NCI-H2196 (cell line): ENCODE measurements at regions not wholly inside any gene's neighbourhood (a gene's known extent, or its start where the extent isn't known, plus 50 kb on each side); places are given as distances from the start of the nearest gene placed in this dataset.

ENCODE experiments used
- DNase-seq: peaks from one replicate; lab custom pipeline; 2025; ENCODE audit not compliant: unreplicated experiment; lab: John Stamatoyannopoulos, UW

- DNase-seq = no peak
These were observed 324.6 kb downstream of the MID1IP1 start for GRCh38 chrX:39125834-39126233.

GRCh38 chrX:39133971-39134370 lies 332.7 kb downstream of the MID1IP1 start:
- peak; percentile 3 for DNase-seq

GRCh38 chrX:39137363-39137954 lies 336.2 kb downstream of the MID1IP1 start:
- DNase-seq = no peak

DNA sequence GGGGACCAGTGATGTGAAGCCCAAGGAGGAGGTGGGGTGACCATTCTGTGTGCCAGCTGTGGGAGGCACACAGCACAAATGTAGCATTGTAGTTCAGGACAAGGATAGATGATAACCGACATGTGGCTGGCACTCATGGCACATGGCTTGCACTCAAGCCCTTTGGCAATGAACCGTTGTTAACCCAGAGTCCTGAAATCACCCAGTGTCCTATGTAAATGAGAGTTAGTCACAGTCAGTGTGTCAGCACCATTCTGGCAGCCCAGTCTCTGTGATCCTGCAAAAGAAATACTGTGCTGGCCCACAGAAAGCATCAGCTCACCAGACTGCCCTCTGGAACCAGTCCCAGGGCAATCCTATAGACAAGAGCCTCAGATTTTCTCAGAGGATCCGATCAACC lies 339.3 kb downstream of the MID1IP1 start:
- DNase-seq = no peak

DNA sequence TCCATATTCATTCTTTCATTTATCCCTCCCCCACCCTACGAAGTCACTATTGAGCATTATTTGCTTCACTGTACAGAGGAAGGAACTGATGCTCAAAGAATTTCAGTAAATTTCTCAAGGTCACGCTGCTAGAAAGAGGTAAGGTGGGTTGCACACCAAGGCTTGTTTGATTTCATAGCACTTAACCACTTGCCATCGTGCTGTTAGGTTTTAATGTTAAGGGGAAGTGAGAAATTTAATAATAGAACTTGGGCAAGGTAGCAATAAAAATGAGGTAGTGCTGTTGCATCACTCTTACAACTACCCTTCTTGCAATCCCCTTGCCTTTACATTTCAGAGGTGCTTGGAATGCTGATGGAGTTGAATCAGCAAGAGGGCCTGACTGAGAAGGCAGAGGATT lies 343.1 kb downstream of the MID1IP1 start:
- no peak for DNase-seq

DNA sequence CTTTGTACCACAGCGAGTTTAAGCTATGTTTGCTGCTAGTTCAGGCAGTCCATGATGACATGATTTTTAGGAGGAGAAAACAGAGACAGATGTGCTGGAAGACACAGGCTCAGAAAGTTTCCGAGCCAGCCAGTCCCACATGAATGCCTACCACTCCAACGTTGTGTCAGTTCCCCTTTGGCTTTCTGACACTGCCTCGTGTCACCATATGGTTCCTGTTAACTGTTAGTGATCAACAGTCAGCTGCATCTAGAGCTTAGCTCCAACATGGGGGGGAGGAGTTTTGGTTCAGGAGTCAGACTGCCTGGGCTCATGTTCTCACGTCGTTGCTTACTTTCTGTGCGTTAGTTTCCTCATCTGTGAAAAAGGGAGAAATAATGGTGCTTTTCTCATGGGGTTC lies 343.7 kb downstream of the MID1IP1 start:
- no peak for DNase-seq

DNA sequence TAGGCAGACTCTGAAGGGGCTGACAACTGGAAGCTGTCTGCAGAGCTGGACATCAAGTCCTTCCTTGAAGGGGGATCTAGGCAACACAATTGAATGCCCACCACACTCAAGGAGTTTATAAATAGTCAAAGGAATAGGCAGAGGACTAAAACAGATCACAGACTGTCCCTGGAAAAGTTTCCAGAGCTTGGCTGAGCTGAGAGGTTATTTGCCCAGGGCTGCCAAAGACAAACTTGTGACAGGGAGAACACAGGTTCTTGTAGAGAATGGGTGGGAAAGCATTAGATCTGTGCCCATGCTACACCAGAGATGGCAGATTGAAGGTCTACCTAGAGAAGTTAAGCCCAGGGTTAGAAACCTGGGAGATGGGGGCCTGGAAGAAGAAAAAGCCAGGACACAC lies 344.6 kb downstream of the MID1IP1 start:
- no peak for DNase-seq

- DNase-seq = peak; percentile 39
These were observed 348.5 kb downstream of the MID1IP1 start for GRCh38 chrX:39149761-39150160.

- no peak for DNase-seq
These were observed 349.0 kb downstream of the MID1IP1 start for GRCh38 chrX:39150220-39150619.

GRCh38 chrX:39150621-39151020 lies 349.4 kb downstream of the MID1IP1 start:
- no peak for DNase-seq

DNA sequence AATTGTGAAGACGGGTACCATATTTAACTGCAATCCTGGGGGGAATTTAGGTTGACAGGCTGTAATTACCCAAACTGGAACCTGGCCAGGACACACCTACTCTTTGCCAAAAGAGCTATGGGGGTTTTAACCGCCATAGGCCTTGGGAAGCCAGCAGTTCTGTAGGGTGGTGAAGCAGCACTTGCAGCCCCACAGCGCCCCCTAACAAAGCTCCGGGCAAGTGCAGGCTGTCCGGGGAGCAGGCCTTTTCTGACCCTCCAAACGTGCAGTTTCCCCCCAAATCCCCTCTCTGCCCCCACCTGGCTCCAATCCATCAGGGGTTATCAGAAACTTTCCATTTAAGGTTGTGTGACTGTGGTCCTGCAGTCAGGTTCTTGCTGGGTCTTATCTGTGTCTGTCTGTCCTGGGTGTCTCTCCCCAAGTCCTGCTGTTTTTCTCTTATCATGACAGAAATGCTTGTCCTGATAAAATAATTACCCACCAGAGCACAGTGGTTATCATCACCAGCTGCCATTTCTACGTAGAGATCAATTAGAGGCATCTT lies 350.9 kb downstream of the MID1IP1 start:
- no peak for DNase-seq

GRCh38 chrX:39156051-39156450 lies 354.8 kb downstream of the MID1IP1 start:
- DNase-seq = no peak

GRCh38 chrX:39157006-39157405 lies 355.7 kb downstream of the MID1IP1 start:
- DNase-seq = no peak

DNA sequence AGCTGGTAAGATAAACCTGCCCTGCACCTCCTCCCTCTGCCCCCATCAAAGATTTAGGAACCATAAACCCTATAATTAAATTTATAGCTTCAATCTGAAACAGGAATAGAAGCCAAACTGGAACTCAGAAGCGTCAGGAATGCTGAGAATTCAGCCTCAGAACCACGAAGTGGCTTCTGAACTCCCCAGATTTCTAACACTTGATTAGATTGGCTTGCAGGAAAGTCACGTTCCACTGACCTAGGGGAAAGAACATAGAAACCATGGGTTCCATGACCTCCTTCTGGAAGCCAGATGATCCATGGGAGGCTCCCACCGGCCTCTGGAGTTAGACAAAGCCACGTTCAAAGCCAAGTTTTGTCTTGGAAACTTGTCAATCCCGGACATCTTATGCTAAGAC lies 356.5 kb downstream of the MID1IP1 start:
- no peak for DNase-seq

DNA sequence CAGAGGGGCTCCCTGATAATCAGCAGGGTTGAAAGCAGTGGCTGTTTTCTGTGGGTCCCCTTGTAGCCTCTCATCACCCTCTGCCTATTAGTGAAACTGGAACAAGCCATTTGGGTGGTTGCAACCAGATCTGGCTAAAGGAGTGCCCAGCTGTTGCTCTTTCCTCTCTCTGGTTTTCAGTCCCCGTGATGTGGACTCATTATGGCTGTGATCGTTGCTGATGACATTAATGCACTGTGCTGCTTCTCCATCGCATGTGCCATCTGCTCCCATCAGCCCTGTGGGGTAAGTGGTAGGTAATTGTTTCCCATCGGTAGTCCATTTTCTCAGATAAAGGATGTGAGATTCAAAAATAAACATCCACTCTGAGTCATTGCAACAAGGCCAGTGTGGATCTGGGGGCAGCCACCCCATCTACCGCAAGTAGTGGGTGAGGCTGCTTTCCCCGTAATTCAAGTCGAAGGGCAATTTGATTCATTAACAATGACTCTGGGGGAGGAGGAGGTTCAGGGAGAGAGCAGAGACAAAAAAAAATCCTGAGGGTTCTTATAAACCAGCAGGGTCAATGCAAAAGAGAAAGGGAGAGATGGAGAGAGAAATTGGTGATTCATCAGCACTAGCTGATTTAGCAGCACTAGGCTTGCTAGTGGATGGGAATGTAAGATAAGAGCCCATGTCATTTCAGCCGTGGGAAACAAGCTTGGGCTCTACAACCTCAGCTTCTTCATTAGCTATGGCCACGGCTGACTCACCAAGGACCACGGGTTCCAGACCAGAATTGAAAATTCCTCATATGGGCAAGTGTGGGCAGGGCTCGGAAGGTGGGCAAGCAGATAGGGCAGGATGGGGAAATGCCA lies 357.8 kb downstream of the MID1IP1 start:
- no peak for DNase-seq

- DNase-seq = no peak
These were observed 358.8 kb downstream of the MID1IP1 start for GRCh38 chrX:39159921-39160507.

DNA sequence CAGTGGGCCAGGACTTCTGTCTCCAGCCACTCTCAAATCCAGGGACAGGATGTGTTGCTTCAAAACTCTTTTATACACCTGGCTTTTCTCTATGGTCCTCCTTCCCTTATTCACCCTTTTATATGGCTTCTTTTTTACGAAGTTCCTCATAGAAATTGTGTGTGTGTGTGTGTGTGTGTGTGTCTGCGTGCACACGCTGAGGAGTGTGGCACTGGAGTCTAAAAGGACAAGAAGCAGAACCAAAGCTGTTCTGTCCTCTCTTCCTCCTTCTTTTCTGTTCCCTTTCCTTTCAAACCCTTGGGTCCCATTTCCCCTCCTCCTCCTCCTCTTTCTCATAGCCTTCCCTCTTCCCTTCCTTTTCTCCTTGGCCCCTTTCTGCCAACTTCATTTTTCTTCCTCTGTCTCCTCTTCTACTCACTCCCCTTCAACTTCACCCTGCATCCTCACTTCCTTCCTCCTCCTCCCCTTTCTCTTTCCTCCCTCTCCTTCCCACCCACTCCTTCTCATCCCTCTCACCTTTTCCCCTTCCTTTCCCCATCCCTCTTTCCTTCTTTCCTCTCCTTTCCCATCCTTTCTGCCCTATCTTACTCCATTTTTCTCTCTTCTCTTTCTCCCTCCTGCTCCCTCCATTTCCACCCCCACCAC lies 360.5 kb downstream of the MID1IP1 start:
- DNase-seq = no peak

DNA sequence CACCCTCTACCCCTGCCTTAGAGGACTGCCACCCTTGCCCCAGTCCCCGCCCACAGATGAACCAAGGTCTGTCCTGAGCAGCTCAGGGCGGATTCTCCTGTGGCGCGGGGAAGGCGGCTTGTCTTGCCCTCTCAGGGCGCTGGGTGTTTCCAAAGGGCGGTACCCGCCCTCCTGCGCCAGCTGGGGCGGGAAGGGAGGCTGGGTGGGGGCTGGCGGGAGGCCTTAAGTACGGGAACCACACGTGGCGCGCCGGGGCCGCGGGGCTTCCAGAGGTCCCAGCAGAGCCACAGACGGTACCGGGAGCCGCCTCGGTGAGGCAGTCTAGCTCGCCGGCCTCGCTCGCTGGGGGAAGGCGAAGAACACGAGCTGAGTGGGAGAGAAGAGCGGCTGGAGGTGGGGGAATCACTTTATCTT lies 361.1 kb downstream of the MID1IP1 start:
- DNase-seq = no peak

DNA sequence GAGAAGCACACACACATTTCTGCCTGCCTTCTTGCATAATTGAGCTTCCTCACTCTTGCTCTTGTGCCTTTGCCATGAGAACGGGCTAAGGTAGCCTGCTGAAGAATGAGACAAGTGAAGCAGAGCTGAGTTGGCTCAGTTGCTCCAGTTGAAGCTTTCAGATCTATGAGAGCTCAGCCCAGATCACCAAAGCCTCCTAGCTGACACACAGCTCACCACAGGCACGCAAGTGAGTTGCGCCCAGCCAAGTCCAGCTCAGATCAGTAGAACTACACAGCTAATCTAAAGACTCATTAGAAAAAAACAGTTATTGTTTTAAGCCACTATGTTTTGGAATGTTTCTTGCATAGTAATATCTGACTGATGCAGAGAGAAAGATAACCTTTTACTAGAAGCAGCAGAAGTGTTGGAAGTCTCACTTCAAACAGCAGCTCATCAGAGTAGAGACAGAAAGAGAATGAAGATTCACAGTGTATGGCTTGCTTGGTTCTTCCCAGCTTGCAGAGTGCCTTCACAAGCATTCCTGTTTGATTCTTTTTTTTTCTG lies 362.4 kb downstream of the MID1IP1 start:
- no peak for DNase-seq

- DNase-seq = no peak
These were observed 363.0 kb downstream of the MID1IP1 start for GRCh38 chrX:39164212-39164611.

DNA sequence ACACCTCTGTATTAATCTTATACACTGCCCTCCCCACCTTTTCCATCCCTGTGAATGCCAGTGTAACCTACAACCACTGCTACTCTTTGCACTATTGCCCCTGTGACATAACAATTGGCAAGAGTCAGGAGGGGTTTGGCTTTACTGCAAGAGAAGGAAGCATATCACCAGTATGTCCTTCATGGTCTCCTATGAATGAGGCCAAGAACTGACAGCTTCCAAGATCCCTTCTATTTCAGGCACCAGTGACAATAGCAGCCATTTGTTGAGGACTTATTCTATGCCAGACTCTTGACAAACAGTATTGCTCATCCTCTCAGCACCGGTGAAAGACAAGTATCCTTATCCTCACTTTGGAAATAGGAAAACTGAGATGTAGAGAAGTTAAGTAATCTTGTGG lies 363.9 kb downstream of the MID1IP1 start:
- DNase-seq = no peak
